ENCODE measurements at regions not wholly inside any gene's neighbourhood (a gene's known extent, or its start where the extent isn't known, plus 50 kb on each side); places are given as distances from the start of the nearest gene placed in this dataset.
"Not testable (repeated sequence)": the region's sequence is repeated elsewhere in the genome, so short reads cannot be mapped to it uniquely, and the experiment has no call there.

DNA sequence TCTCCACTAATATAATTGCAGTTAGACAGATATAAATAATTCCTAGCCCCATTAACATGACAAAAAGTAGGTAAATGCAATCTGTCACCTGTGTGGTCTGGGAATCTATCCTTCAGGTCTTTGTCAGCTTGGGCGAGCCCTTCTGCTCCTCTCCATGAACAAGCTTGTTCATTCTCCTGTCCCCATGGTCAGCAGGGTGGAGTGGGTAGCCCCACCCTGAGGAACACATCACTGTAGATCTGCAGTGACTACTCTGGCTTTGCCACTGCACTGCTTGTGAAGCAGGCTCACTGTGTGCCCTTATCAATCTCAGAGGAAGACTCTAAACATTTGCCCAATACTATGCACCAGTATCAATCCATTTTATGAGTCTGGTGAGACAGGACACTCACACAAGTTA, 279.0 kb downstream of the MATN1 start:
- DNase-seq (ENCODE audit: low read depth) = no peak
- TF ChIP-seq, protein P1, sequence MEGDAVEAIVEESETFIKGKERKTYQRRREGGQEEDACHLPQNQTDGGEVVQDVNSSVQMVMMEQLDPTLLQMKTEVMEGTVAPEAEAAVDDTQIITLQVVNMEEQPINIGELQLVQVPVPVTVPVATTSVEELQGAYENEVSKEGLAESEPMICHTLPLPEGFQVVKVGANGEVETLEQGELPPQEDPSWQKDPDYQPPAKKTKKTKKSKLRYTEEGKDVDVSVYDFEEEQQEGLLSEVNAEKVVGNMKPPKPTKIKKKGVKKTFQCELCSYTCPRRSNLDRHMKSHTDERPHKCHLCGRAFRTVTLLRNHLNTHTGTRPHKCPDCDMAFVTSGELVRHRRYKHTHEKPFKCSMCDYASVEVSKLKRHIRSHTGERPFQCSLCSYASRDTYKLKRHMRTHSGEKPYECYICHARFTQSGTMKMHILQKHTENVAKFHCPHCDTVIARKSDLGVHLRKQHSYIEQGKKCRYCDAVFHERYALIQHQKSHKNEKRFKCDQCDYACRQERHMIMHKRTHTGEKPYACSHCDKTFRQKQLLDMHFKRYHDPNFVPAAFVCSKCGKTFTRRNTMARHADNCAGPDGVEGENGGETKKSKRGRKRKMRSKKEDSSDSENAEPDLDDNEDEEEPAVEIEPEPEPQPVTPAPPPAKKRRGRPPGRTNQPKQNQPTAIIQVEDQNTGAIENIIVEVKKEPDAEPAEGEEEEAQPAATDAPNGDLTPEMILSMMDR (IDR thresholded peaks at IDR 0.05; ENCODE audit: control insufficient read depth, insufficient read depth, low read depth, low read length, missing control alignments) = no peak
- H3K4me3 ChIP-seq (ENCODE audit: control insufficient read depth, low read depth, low read length) = no peak overlapping the region

DNA sequence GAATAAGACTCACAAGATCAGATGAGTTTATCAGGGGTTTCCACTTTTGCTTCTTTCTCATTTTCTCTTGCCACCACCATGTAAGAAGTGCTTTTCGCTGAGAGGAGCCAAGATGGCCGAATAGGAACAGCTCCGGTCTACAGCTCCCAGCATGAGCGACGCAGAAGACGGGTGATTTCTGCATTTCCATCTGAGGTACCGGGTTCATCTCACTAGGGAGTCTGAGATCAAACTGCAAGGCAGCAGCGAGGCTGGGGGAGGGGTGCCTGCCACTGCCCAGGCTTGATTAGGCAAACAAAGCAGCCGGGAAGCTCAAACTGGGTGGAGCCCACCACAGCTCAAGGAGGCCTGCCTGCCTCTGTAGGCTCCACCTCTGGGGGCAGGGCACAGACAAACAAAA, 285.1 kb downstream of the MATN1 start:
- DNase-seq (ENCODE audit: low read depth); H3K4me3 ChIP-seq (ENCODE audit: control insufficient read depth, low read depth, low read length): not testable (repeated sequence)

DNA sequence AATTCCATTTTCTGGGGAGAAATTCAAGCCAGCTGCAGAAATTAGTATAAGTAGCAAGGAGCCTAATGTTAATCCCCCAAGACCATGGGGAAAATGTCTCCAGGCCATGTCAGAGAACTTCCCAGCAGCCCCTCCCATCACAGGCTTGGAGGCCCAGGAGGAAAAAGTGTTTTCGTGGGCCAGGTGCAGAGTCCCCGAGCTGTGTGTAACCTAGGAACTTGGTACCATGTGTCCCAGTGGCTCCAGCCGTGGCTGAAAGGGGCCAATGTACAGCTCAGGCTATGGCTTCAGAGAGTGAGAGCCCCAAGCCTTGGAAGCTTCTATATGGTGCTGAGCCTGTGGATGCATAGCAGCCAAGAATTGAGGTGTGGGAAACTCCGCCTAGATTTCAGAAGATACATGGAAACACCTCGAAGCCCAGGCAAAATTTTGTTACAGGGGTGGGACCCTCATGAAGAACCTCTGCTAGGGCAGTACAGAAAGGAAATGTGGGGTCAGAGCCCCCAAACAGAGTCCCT, 286.3 kb downstream of the MATN1 start:
- TF ChIP-seq, protein P1 (IDR thresholded peaks at IDR 0.05; ENCODE audit: control insufficient read depth, insufficient read depth, low read depth, low read length, missing control alignments) = no peak
- H3K4me3 ChIP-seq (ENCODE audit: control insufficient read depth, low read depth, low read length) = no peak overlapping the region
- DNase-seq (ENCODE audit: low read depth) = no peak

DNA sequence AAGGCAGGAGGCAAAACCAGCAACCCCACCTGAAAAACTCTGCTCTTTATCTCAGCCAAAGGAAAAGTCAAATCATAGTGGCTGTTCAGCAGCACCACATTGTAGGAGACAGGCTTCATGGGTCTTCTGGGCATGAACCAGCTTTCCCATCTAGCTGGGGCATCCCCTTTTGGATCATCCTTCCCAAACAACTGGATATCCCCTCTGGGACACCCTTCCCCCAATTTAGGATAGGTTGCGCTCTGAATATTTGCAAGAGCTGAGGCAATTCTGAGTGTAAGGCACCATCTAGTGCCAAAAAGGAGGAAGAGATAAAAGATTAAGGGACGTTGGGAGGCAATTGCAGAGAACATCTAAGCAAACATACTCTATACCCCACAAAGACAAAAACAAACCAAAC, 295.8 kb downstream of the MATN1 start:
- TF ChIP-seq, protein P1 (IDR thresholded peaks at IDR 0.05; ENCODE audit: control insufficient read depth, insufficient read depth, low read depth, low read length, missing control alignments) = no peak
- H3K4me3 ChIP-seq (ENCODE audit: control insufficient read depth, low read depth, low read length) = no peak overlapping the region
- no peak for DNase-seq (ENCODE audit: low read depth)

DNA sequence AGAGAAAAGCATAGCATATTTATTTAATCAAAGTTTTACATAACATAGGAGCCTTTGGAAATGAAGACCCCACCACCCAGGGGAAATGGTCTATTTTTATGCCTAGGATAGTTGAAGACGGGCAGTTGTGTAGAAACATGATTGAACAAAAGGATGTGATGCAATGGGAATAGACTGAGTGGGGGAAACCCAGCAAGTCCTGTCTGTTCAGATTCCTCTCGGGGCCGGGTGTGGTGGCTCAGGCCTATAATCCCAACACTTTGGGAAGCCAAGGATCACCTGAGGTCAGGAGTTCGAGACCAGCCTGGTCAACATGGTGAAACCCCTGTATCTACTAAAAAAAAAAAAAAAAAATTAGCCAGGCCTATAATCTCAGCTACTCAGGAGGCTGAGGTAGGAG, 298.3 kb downstream of the MATN1 start:
- DNase-seq (ENCODE audit: low read depth) = no peak
- TF ChIP-seq, protein P1 (IDR thresholded peaks at IDR 0.05; ENCODE audit: control insufficient read depth, insufficient read depth, low read depth, low read length, missing control alignments) = no peak
- H3K4me3 ChIP-seq (ENCODE audit: control insufficient read depth, low read depth, low read length) = no peak overlapping the region

DNA sequence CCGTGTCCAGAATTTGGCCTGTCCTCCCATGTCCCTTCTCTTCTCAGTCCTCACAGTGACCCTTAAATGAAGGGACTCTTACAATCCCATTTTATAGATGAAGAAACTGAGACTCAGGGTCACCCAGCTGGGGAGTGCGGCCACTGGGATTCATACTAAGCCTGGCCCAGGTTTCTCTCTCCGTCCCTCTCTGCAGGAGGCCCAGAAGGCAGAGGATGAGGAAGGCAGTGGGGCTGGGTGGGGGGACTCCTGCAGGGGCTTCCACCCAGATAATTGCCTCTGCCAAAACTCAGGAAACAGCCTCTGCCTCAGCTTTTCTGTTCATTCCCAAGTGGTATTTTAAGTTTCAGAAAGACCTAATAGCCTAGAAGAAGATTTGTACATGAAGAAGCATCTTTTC, 299.8 kb downstream of the MATN1 start:
- DNase-seq (ENCODE audit: low read depth) = no peak
- TF ChIP-seq, protein P1 (IDR thresholded peaks at IDR 0.05; ENCODE audit: control insufficient read depth, insufficient read depth, low read depth, low read length, missing control alignments) = no peak
- no peak overlapping the region for H3K4me3 ChIP-seq (ENCODE audit: control insufficient read depth, low read depth, low read length)

DNA sequence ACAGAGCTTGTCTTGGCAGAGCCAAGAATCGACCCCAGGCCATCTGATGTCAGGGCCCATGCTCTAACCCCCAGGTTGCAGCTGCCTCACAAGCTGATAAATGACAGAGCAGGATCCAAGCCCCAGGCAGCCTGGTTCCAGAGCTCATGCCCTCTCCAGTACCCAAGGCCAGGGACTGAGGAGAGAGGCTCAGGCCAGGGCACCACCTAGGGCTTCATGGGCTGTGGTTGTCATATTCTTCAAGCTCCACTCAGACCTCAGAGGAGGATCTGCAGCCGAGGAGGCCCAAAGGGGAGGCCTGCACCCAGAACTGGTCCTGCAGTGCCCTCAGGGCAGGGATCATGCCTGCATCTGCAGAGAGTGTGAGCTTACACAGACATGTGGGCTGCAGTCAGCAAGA, 301.1 kb downstream of the MATN1 start:
- DNase-seq (ENCODE audit: low read depth) = no peak
- H3K4me3 ChIP-seq (ENCODE audit: control insufficient read depth, low read depth, low read length) = no peak overlapping the region
- TF ChIP-seq, protein P1 (IDR thresholded peaks at IDR 0.05; ENCODE audit: control insufficient read depth, insufficient read depth, low read depth, low read length, missing control alignments) = no peak

All from AG09309 (cell line).